GM19351 (cell line): ENCODE measurements at regions not wholly inside any gene's neighbourhood (a gene's known extent, or its start where the extent isn't known, plus 50 kb on each side); places are given as distances from the start of the nearest gene placed in this dataset.
A peak's percentile ranks its signal among the peaks of the same experiment; 100 is the strongest.

Source experiments
- ATAC-seq: cut with Tn5 transposase; IDR thresholded peaks from one replicate; pipeline ENCODE4 v1.9.1; 2021; ENCODE audit warnings: mild to moderate bottlenecking, moderate library complexity; ENCODE audit not compliant: unreplicated experiment

GRCh38 chr5:114221807-114222206, 140.1 kb upstream of the KCNN2 start:
- no peak for ATAC-seq

DNA sequence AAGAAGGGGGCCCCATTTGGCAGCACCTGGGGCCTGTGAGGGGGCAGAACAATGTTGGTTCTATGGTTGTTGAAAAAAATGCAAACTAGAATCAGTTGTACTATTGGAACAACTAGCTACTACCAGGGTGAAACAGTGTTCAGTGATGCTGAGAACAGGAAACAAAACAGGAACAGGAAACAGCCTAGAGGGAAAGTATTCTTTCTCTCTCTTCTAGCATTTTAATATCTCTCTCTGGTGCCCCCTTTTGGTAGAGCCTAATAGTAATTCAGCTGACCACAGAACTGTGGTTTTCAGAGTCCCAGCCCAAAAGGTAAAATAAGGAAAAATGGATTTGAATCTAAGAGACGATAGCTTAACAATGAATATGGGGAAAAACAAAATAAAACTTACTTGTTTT, 138.0 kb upstream of the KCNN2 start:
- ATAC-seq: peak; percentile 81

- no peak for ATAC-seq
Measured at GRCh38 chr5:114237766-114238165, 124.1 kb upstream of the KCNN2 start.

DNA sequence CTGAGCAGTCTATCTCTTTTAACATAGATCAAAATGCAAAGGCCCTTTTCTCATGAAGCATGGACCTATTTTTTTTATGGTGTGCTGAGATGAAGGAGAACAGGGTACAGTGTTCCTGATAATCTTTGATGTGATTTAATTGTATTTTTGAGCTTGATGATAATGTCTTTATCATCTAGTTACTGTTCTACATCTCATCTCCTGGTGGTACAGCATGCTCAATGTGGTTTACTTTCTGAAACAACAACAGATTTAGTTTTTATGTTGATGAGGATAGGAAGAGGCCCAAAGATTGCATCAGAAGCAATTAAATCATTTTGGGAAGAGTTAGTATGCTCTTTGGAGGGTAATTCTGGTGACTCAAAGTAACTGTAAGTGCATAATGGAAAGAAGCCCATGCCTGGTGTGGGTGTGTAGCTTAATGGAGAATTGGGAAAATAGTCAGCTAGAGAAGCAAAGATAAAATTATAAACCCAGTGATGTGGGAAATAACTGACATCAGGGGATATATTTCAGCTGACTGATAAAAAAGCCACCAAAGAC, 123.0 kb upstream of the KCNN2 start:
- no peak for ATAC-seq

- ATAC-seq: no peak
Measured at GRCh38 chr5:114243281-114243971, 118.4 kb upstream of the KCNN2 start.

DNA sequence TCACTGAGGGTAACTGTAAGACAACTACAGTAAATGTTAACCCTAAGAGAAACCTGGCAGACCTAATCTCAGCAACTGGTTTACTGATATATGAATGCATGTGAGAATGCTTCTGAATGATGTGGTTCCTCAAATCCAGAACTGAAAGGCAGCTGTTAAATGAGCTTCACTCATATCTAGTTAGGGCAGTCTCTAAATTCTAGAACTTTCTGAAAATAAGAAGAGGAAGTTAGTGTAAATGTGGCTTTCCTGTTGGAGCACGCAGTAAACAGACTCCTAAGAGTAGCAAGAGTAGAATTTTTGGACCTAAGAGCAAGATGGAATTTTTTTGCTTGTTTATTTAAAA, 117.9 kb upstream of the KCNN2 start:
- no peak for ATAC-seq

DNA sequence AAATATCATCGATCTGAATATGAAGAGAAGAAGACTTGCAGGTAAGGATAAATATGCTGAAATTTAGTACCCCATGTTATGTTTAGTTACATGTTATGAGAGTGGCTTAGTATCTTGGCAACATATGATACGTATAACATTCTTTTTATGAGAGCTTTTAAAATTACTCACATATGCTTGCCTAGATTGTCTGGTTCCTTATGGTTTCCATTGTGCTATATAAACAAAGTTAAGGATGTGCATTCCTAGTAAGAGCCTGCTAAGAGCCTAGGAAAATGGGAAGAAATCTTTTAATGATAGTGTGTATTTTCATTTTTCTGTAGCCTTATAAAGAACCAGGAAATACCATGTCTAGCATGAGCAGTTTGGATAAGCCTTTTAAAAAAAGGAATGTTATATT, 112.0 kb upstream of the KCNN2 start:
- ATAC-seq: no peak

GRCh38 chr5:114250536-114250935, 111.3 kb upstream of the KCNN2 start:
- ATAC-seq: no peak

DNA sequence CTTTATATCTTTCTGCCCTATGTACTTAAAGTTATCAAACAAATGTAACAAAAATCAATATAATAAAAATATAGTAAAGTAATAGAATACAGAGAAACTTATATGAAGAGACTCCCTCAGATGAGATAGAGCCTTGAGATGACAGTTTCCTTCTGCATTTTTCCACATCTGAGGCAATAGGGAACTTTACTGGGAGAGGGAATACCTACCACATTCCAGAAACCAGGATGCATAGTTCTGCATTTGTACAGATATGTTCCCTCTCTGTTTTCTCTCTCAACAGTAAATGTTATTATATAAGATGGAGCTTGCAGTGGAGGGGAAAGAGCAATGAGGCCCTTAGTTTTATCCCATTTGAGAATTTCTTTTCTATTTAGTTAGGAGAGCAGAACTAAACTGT, 109.6 kb upstream of the KCNN2 start:
- ATAC-seq: no peak

GRCh38 chr5:114255260-114255659, 106.6 kb upstream of the KCNN2 start:
- ATAC-seq: no peak

GRCh38 chr5:114261989-114262388, 99.9 kb upstream of the KCNN2 start:
- no peak for ATAC-seq

- no peak for ATAC-seq
Measured at GRCh38 chr5:114265432-114266060, 96.3 kb upstream of the KCNN2 start.

- ATAC-seq: no peak
Measured at GRCh38 chr5:114266374-114266773, 95.5 kb upstream of the KCNN2 start.

- no peak for ATAC-seq
Measured at GRCh38 chr5:114296191-114296590, 65.7 kb upstream of the KCNN2 start.

DNA sequence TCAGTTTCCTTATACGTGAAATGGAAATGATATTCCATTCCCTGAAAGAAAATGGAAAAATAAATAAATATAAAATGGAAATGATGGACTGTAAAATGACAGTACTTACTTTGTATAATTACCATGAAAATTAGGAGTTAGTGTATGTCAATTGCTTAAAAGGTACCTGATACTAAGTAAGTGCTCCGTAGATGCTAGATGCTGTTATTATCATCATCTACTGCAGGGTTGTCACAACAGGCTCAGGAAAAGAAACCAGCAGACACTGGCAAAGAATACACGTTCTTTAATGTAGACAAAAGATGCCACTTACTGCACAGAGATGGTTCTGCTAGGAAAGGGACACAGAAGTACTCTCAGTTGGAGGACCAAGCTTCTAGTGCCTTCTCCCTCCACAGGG, 64.0 kb upstream of the KCNN2 start:
- no peak for ATAC-seq

GRCh38 chr5:114305402-114306207, 56.3 kb upstream of the KCNN2 start:
- ATAC-seq: peak; percentile 71

GRCh38 chr5:114308017-114308416, 53.9 kb upstream of the KCNN2 start:
- ATAC-seq: no peak

- ATAC-seq: no peak
Measured at GRCh38 chr5:114308508-114308907, 53.4 kb upstream of the KCNN2 start.

GRCh38 chr5:114310666-114311065, 51.2 kb upstream of the KCNN2 start:
- no peak for ATAC-seq

- ATAC-seq: no peak
Measured at GRCh38 chr5:114311281-114311680, 50.6 kb upstream of the KCNN2 start.

- ATAC-seq: no peak
Measured at GRCh38 chr5:114311968-114312367, 49.9 kb upstream of the KCNN2 start.
